ENCODE measurements at regions not wholly inside any gene's neighbourhood (a gene's known extent, or its start where the extent isn't known, plus 50 kb on each side); places are given as distances from the start of the nearest gene placed in this dataset.
"Not testable (repeated sequence)": the region's sequence is repeated elsewhere in the genome, so short reads cannot be mapped to it uniquely, and the experiment has no call there.

DNA sequence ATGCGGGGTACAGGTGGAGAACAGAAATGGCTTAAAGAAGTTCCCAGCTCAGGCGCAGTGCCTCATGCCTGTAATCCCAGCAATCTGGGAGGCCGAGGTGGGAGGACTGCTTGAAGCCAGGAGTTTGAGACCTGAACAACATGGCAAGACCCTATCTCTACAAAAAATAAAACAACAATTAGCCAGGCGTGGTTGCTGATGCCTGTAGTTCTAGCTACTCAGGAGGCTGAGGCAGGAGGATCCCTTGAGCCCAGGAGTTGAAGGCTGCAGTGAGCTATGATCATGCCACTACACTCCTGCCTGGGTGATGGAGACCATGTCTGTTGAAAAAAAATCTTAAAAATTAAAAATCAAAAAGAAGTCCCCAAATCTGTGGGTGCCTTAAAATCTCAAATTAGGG, 228.3 kb upstream of the WSB1 start:
- no peak for DNase-seq (ENCODE audit: low read depth in 2 of 2)

GRCh38 chr17:27066315-27066714, 227.6 kb upstream of the WSB1 start:
- no peak for DNase-seq (ENCODE audit: low read depth in 2 of 2)

GRCh38 chr17:27069842-27070508, 223.9 kb upstream of the WSB1 start:
- DNase-seq (ENCODE audit: low read depth in 2 of 2), result no peak

- DNase-seq (ENCODE audit: low read depth in 2 of 2), result no peak
Measured at GRCh38 chr17:27070836-27071235, 223.1 kb upstream of the WSB1 start.

- DNase-seq (ENCODE audit: low read depth in 2 of 2), result no peak
Measured at GRCh38 chr17:27072885-27073284, 221.0 kb upstream of the WSB1 start.

DNA sequence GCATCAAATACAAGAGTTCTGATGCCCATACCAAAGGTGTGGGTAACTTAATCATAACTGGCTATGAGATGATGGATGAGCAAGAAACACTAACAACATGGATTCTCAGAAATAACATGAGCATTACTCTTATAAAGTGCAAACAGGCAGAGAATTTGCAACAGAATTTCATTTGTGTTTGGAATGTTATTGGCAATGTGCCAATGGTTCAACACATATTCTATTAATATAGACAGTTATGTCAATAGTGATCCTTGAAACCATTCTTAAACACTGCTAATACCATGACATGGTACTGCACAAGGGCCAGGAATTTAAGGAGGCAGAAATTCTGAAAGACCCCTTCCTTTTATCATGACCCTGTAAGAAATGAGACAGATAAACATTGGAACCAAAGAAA, 217.1 kb upstream of the WSB1 start:
- DNase-seq (ENCODE audit: low read depth in 2 of 2), result no peak

GRCh38 chr17:27078296-27078695, 215.6 kb upstream of the WSB1 start:
- DNase-seq (ENCODE audit: low read depth in 2 of 2), result no peak

- DNase-seq (ENCODE audit: low read depth in 2 of 2), result no peak
Measured at GRCh38 chr17:27079660-27080059, 214.3 kb upstream of the WSB1 start.

DNA sequence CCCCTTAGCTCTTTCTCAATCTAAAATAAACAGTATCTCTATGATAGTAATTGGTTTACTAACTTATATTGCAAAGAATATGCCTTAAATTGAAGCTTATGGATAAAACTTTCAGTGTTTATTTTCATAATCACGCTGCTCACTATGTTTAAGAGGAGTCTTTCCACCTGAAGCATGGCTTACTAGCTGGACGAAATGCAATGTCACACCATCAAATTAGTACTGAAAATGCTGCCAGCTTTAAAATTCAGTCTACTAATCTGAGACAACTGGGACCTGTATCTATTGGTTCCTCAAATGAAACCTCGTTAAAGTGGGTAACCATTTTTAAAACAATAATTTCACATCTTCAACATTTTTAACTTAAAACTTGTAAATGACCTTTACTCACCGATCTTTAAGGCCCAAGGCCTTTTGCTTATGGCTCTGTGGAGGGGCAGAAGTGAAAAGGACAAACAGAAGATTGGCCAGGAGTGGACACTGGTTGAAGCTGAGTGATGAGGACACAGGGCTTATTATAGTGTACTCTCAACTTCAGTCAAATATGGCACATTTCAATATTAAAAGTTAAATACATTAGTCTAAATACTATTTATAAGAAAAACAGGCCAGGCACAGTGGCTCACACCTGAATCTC, 212.8 kb upstream of the WSB1 start:
- no peak for DNase-seq (ENCODE audit: low read depth in 2 of 2)

GRCh38 chr17:27082023-27082774, 211.7 kb upstream of the WSB1 start:
- no peak for DNase-seq (ENCODE audit: low read depth in 2 of 2)

DNA sequence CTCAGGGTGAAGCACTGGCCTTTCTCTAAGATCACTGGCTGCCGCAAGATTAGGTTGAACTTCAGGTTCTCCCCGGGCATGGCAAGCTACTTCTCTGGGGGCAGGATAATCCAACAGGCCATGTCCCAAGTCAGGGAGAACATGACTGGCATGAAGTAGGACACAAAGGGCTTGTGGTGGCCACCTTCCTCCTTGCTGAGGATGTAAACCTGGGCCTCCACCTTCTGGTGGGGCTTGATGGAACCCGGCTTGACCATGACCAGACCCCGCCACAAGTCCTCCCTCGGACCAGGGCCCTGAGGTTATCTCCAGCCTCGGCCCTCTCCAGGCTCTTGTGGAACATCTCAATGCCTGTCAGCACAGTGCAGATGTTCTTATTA, 211.1 kb upstream of the WSB1 start:
- DNase-seq (ENCODE audit: low read depth in 2 of 2), result no peak

DNA sequence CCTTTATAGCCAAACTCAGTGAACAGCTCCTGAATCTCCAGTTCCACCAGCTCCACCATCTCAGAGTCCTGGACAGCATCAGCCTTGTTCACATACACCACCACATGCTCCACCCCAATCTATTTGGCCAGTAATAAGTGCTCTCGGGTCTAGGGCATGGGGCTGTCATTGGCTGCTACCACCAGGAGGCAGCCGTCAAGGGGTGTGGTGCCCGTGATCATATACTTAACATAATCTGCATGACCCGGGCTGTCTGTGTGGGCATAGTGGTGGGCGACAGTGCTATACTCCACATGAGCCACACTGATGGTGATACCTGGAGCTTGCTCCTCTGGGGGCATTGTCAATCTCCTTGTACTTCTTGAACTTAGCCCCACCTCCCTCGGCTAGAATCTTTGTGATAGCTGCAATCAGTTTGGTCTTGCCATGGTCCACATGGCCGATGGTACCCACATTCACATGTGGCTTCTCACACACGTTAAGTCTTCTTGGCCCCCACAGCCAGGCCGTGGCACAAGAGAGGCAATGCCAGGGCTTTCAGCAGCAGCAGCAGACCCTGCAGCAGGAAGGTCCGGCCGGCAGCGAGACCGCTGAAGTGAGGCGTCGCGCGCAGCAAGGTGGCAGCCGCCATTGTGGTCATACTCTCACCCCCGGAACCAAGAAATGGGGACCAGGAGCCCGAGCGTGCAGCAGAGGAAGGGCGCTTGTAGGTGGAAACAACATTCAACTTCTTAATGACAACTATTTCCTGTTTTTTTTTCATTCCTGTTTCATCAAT, 210.3 kb upstream of the WSB1 start:
- DNase-seq (ENCODE audit: low read depth in 2 of 2), result no peak

- no peak for DNase-seq (ENCODE audit: low read depth in 2 of 2)
Measured at GRCh38 chr17:27085517-27085916, 208.4 kb upstream of the WSB1 start.

GRCh38 chr17:27086526-27086925, 207.4 kb upstream of the WSB1 start:
- DNase-seq (ENCODE audit: low read depth in 2 of 2), result no peak

DNA sequence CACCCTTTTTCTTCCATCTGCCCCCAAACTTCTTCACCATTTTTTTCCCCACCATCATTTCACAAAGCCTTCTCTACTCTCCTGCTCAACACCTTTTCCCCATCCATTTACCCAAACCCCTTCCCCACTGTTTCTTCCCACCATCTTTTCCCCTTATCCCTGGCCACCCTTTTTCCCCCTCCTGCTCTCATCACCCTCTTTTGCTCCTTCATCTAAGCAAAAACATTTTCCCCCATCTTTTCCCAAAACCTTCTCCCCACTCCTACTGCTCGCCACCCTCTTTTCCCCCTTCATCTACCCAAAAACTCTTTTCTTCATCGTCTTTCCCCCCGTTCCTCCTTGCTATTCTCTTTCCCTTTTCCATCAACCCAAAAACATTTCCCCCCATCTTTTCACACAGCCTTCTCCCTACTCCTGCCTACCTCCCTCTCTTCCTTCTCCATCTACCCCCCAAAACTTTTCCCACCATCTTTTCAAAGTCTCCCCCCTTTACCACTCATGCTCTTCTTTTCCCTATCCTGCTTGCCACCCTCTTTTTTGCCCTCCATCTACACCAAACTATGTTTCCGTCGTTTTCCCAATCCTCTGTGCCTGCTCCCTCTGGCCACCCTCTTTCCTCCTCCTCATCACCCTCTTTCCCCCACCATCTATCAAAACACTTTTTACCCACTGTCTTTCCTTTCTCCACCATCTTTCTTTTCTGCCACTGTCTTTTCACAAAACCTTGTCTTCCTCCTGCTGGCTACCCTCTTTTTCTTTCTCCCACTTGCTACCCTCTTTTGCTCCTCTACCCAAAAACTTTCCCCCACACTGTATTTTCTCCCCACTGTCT, 205.8 kb upstream of the WSB1 start:
- no peak for DNase-seq (ENCODE audit: low read depth in 2 of 2)

- no peak for DNase-seq (ENCODE audit: low read depth in 2 of 2)
Measured at GRCh38 chr17:27088767-27089078, 205.2 kb upstream of the WSB1 start.

DNA sequence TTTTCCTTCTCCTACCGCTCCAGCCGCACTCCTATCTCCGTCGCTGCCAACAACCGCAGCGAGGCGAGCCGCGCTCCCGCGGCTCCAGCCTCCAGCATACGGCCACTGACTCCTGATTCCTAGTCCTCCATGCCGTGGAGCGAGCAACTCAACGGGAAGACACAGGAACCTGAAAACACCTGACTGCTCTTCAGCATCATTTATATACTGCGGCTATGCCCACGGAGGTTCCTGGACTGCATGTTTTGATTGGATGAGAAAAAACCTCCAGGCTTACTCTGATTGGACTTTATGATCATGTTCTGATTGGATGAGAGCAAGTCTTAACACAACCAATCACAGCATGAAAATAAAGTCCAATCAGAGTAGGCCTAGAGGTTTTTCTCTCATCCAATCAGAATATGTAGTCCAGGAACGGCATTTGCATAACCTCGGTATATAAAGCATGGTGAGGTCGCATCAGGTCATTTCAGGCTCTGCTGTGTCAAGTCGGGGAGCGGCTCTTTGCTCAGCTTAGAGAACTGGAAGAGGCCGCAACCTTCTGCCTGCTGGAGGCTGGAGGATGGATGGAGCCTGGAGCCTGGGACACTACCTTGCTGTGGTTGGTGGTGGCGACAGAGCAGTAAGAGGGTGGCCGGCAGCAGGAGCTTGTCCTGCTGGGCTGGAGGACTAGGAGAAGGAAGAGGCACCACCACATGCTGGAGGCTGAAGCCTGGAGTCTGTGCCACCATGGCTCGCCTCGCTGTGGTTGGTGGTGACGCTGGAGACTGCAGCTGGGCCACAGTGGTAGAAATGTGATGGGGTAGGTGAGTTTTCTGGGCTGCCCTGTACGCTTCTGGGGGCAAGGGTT, 204.6 kb upstream of the WSB1 start:
- DNase-seq (ENCODE audit: low read depth in 2 of 2), result not testable (repeated sequence)

DNA sequence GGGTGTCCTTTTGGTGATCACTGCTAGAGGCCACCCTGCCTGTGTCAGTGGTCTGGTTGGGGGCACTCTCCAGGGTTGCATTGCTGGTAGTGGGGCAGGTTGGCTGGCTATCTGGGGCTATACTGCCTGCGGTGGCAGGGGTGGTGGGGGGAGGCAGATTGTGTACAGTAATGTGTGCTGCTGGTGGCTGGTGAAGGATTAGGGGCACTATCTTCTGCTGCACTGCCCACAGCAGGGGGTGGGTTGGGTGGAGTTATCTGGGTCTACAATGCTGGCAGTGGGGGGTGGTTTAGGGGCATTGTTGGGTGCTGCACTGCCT, 204.0 kb upstream of the WSB1 start:
- DNase-seq (ENCODE audit: low read depth in 2 of 2), result no peak

DNA sequence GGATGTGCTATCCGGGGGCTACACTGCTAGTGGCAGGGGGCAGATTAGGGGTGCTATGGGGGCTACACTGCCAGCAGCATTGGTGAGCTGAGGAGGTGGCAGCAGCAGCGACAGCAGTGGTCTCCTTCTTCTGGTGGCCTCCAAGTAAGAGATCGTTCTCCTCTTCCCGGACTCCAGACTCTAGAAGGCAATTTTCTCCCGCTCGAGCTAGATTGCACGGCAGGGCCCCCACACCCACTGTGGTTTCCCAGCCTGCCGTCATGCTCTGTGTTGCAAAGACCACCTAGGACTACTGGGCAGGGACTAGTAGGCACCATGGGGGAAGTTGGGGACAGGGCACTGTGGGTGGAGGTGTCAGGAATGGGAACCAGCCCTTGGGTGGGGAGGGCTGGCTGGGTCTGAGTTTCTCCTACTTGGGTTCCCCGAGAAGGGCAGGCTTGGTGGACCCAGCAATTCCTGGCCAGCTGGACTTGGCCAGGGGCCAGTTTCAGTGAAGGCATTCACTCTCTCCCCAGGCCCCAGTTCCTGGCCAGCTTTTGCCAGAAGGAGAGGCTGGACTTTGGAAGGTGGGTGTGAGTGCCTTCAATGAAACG, 203.4 kb upstream of the WSB1 start:
- DNase-seq (ENCODE audit: low read depth in 2 of 2), result not testable (repeated sequence)

DNA sequence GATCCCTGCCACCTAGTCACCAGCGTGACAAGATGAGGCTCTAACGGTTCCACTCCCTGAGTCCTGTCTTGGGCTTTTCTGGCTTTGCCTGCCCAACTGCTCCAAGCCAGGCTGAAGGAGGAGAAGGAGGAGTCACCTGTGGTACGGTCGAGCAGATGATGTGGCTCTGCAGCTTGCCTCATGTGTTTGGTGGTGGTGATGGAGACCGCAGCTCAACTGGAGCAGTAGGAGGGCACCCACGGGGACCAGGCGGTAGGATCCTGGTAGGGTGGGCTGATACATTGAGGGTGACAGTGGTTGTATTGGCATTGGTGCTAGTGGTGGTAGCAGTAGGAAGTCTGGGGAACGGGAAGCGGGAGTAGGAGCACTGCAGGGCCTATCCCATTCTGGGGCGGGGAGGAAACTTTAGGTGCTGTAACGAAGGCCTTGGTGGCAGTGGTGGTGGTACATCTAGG, 202.8 kb upstream of the WSB1 start:
- no peak for DNase-seq (ENCODE audit: low read depth in 2 of 2)

Measured in activated CD8-positive, alpha-beta memory T cell treated with anti-CD3 and anti-CD28 coated beads for 4 hours (primary cell).